22Rv1 (cell line): ENCODE measurements at regions not wholly inside any gene's neighbourhood (a gene's known extent, or its start where the extent isn't known, plus 50 kb on each side); places are given as distances from the start of the nearest gene placed in this dataset.
"Not testable (repeated sequence)": the region's sequence is repeated elsewhere in the genome, so short reads cannot be mapped to it uniquely, and the experiment has no call there.

Source experiments
- H3K27ac ChIP-seq: fragments of 450-650 bp; 2 replicates; pipeline ENCODE4 v1.5.1; 2017
- CTCF ChIP-seq: fragments of 450-650 bp; IDR thresholded peaks from 2 replicates; pipeline ENCODE4 v1.5.1; 2017; ENCODE audit warnings: mild to moderate bottlenecking
- ZFX ChIP-seq: fragments of 450-650 bp; IDR thresholded peaks from 2 replicates; pipeline ENCODE4 v1.6.1; 2017; ENCODE audit warnings: antibody characterized with exemption, borderline replicate concordance

- TF ChIP-seq CTCF (no peak), ZFX (no peak)
- H3K27ac ChIP-seq, result no peak overlapping the region
Measured at GRCh38 chr10:63832686-63833085, 311.5 kb downstream of the REEP3 start.

GRCh38 chr10:63833411-63834060 is 312.3 kb downstream of the REEP3 start:
- TF ChIP-seq ZFX (no peak), CTCF (no peak)
- no peak overlapping the region for H3K27ac ChIP-seq

- H3K27ac ChIP-seq, result no peak overlapping the region
- no peak for TF ChIP-seq CTCF
- no peak for TF ChIP-seq ZFX
Measured at GRCh38 chr10:63836666-63837442, 315.7 kb downstream of the REEP3 start.

GRCh38 chr10:63841761-63842160 is 320.6 kb downstream of the REEP3 start:
- TF ChIP-seq CTCF (no peak), ZFX (no peak)

GRCh38 chr10:63843107-63843506 is 321.9 kb downstream of the REEP3 start:
- TF ChIP-seq CTCF, result no peak
- no peak for TF ChIP-seq ZFX
- no peak overlapping the region for H3K27ac ChIP-seq

More at GRCh38 chr10:63841761-63842160, 320.6 kb downstream of the REEP3 start:
- no peak overlapping the region for H3K27ac ChIP-seq

GRCh38 chr10:63848871-63849270 is 327.7 kb downstream of the REEP3 start:
- not testable (repeated sequence) for H3K27ac ChIP-seq

- no peak for TF ChIP-seq CTCF
- no peak for TF ChIP-seq ZFX
- no peak overlapping the region for H3K27ac ChIP-seq
Measured at GRCh38 chr10:63862860-63863259, 341.7 kb downstream of the REEP3 start.

GRCh38 chr10:63865210-63865609 is 344.0 kb downstream of the REEP3 start:
- no peak for TF ChIP-seq ZFX
- TF ChIP-seq CTCF, result no peak
- no peak overlapping the region for H3K27ac ChIP-seq
